ENCODE measurements at regions not wholly inside any gene's neighbourhood (a gene's known extent, or its start where the extent isn't known, plus 50 kb on each side); places are given as distances from the start of the nearest gene placed in this dataset.

DNA sequence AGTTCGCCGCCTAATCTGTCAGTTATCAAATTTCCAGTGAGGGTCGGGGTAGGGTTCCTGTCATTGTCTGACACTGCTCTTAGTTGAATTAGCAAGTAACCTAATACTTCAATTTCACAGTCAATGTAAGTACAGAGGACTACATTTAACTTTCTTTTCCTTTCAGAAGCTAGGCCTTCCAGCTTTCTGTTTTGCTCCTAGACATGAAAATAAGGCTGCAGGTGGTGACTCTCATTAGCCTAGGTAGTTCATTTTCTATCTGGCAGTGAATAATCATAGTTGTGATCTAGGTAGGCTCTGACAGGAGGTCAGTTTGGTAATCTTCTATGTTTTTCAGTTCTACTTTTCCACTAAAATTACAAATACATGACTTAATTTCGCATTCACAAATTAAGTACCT is 783.1 kb downstream of the MRPL39 start:
- Histone ChIP-seq H3K4me1 (no peaks in the 10 kb centered on the region), H3K4me3 (no peak overlapping the region), H3K36me3 (no peaks in the 10 kb centered on the region), H3K9me3 (no peaks in the 10 kb centered on the region), H3K27ac (no peak overlapping the region), H3K27me3 (no peaks in the 10 kb centered on the region)
- DNase-seq = no peak
- TF ChIP-seq CTCF (IDR thresholded peaks at IDR 0.05) = no peak
- intact Hi-C loops (cut with DNase I) = no loop called here
- ATAC-seq = no peak

DNA sequence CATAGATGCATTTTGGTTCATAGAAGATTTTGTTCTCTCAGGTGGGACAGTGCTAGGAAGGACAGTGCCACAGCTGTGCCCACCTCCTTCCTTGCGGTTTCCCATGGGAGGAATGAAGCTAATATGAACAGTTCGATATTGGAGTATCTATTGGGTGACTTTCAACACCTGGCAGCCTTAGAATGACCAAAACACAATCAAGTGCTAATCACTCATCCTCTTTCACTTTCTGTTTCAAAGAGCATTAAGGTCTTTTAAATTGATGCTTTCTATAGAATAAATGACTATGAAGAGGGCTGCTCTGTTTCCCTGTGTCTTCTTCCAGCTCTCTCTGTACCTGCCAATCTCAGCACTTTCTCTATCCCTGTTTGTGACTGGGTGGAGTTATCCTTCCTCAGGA is 784.0 kb downstream of the MRPL39 start:
- H3K9me3 ChIP-seq = no peaks in the 10 kb centered on the region
- intact Hi-C loops (cut with DNase I) = no loop called here
- ATAC-seq = no peak
- no peak for TF ChIP-seq CTCF (IDR thresholded peaks at IDR 0.05)
- H3K4me1 ChIP-seq = no peaks in the 10 kb centered on the region
- no peaks in the 10 kb centered on the region for H3K36me3 ChIP-seq
- no peak overlapping the region for H3K27ac ChIP-seq
- no peaks in the 10 kb centered on the region for H3K27me3 ChIP-seq
- H3K4me3 ChIP-seq = no peak overlapping the region
- DNase-seq = no peak

- no peaks in the 10 kb centered on the region for H3K36me3 ChIP-seq
- no peak overlapping the region for H3K4me3 ChIP-seq
- no peaks in the 10 kb centered on the region for H3K9me3 ChIP-seq
- ATAC-seq (no peak), DNase-seq (no peak)
- TF ChIP-seq CTCF (IDR thresholded peaks at IDR 0.05) = no peak
- intact Hi-C loops (cut with DNase I) = no loop called here
- no peaks in the 10 kb centered on the region for H3K27me3 ChIP-seq
- H3K27ac ChIP-seq = no peak overlapping the region
- no peaks in the 10 kb centered on the region for H3K4me1 ChIP-seq
These were observed 822.2 kb downstream of the MRPL39 start for GRCh38 chr21:24785033-24785432.

GRCh38 chr21:24781146-24781545 is 826.1 kb downstream of the MRPL39 start:
- no peak for DNase-seq
- Histone ChIP-seq H3K27me3 (no peaks in the 10 kb centered on the region), H3K4me1 (no peaks in the 10 kb centered on the region), H3K4me3 (no peak overlapping the region), H3K27ac (no peak overlapping the region), H3K9me3 (no peaks in the 10 kb centered on the region), H3K36me3 (no peaks in the 10 kb centered on the region)
- no peak for ATAC-seq
- no peak for TF ChIP-seq CTCF (IDR thresholded peaks at IDR 0.05)
- intact Hi-C loops (cut with DNase I) = no loop called here

DNA sequence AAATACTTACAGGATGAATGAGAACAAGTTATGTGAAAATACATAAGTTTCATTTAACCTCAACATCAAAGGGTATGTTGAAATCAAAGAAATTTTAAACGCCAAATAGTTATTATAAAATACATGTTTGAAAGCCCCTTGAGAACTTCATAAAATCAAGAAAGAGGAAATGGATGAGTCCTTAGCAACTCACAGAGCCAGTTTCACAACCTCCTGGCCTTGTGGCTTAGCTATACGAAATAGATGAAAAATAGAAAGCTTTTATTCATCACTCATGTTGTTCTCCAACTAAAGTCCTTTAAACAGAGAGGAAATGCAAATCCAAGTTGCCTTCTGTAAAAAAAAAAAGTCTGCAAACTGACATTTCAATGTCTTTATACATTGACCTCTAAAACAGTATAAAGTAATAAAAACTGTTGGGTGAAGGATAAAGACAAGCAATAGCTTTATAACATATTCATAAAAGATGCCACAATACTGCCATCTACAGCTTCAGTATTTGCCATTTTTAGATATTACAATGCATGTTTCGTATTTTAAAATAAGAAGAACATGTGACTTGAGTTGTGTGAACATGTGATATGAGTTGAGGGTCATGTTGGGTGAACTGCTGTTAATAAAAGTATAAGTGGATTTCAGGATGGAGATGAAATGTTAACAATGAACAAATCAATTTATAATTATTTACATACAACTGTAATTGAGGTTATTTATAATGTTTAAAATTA is 847.8 kb downstream of the MRPL39 start:
- Histone ChIP-seq H3K27me3 (no peaks in the 10 kb centered on the region), H3K36me3 (peaks cover 0 to 3% of the 10 kb centered on the region in 2 donors), H3K4me1 (no peaks in the 10 kb centered on the region), H3K4me3 (no peak overlapping the region), H3K27ac (no peak overlapping the region), H3K9me3 (no peaks in the 10 kb centered on the region)
- DNase-seq = no peak
- TF ChIP-seq CTCF (IDR thresholded peaks at IDR 0.05) = no peak
- intact Hi-C loops (cut with DNase I) = no loop called here
- ATAC-seq = no peak
